GM18868 (cell line): ENCODE measurements at regions not wholly inside any gene's neighbourhood (a gene's known extent, or its start where the extent isn't known, plus 50 kb on each side); places are given as distances from the start of the nearest gene placed in this dataset.

Source experiments
- ATAC-seq: cut with Tn5 transposase; IDR thresholded peaks from one replicate; pipeline ENCODE4 v1.9.1; 2021; ENCODE audit warnings: mild to moderate bottlenecking, moderate library complexity; ENCODE audit not compliant: unreplicated experiment

DNA sequence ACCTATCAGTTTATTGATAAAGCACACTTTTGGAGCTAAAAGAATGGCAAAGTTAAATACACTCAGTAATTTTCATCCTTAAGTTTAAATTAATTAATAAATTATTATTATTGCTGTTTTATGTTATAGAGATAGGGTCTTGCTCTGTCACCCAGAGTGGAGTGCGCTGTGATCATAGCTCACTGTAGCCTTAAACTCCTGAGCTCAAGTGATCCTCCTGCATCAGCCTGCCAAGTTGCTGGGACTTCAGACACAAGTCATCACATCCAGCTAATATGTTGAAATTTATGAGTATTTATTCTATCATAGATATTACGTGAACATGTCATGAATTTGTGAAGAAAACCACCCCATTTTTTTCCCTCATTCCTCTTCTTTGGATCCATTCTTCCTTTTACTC is 64.2 kb downstream of the GJA1 start:
- ATAC-seq, result no peak

DNA sequence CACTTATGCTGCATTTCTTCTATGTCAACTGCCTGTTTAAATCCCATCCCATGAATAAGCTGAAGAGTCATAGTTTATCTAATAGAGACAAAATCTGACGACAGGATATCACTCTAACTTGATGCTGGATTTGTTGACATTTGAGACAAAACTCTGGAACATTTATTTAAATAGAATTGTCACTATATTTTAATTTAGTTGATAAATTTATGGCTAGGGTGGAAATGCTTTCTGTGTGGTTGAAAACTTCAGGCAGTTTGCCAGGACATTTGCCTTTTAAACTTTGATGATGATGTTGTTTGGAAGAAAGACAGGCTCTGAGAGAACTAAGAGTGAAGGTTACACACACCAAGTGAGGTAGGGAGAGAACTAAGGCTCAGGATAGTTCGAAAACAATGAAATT is 68.1 kb downstream of the GJA1 start:
- no peak for ATAC-seq

DNA sequence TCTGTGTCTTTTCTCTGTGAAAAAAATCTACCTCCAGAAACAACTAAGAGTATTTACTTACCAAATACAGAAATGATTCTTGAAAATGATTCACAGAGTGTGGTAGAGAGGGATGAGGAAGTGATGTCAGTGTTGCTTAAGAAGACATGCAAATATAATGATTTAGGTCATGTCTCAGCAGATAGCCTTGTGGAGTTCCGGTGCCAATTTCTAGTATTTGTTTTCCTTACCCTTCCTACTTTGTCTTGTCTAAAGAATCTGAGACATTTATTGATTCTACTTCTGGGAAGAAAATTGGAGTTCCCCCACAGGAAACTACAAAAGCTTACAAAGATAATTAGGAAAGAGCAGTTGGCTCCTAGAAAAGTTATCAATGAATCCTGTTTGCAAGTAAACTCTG is 68.8 kb downstream of the GJA1 start:
- no peak for ATAC-seq

DNA sequence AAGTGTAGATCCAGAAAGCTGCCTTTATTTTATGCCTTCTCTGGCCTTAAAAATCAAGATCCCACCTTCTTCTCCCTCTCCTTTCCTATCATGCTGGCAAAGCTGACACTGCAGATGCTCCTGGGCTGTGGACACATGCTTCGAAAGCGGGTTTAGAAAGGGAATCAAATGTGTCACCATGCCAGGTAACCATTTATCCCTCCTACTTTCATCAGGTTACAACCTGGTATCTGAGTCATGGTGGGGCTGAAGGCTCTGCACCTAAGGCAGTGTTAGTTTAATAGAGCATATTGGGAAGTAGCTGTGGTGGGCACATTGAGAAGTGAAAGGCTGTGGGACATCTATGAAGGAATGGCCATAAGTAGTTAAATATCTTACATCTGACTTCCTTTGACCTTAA is 69.8 kb downstream of the GJA1 start:
- ATAC-seq, result no peak

DNA sequence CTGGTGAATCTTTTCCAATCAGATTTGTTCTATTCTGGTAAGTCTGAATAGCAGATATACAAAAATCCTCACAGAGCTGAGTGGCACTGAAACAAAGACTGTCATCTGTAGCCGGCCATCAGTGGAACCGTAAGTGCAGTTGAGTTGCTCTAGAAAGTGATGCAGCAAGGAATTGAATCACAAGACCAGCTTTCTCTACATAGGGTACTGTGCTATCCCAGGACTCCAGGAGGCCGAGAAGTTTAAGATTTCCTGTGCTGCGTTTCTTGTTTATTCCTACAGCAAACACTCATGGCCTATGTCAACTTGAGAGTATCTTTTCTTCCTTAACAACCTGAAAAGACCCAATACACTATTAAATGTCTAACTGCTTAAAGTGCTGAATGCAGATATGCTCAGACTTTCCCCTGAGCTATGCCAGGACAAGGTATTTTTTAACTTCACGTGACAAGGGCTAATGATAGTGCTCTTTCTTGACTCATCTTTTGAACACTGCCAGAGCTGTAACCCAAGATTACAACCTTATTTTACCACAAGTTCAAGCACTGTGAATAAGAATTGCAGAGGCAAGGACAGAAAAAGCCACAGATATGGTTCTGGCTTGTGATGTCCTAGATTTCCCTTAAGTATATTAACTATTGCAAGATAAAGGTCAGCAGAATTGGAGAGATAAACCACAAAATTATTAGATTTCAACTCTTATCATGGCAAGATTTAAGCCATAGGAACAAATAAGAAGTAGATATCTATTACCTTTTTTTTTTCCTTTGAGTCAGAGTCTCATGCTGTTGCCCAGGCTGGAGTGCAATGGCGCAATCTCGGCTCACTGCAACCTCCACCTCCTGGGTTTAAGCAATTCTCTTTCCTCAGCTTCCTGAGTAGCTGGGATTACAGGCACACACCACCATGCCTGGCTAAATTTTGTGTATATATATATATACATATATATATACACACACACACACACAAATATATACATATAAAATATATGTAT is 71.6 kb downstream of the GJA1 start:
- no peak for ATAC-seq

DNA sequence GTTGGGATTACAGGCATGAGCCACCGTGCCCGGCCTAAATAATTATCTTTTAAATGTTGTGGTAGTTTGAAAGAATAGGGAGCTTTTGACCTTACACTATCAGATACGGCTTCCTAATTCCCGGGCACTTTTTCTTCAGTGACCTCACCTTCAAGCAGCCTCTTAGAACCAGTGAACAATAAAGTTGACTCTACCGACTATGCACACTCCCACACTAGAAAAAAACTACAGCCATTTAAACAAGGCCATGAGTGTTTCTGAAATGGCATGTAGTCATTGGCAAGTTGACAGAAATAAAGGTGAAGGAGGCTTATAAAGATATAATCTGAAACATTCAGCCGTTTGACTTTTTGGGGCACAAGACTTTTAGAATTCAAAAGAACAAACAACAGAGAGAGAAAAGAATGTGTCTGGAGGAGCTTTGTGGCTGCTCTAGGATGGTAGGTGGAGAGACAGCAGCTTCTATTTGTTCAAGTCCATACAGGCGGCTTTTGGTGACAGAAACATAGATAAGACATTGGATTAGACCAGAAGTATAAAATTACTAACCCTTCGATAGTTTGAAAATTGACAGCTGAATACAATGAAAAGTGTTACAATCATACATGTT is 75.2 kb downstream of the GJA1 start:
- no peak for ATAC-seq

DNA sequence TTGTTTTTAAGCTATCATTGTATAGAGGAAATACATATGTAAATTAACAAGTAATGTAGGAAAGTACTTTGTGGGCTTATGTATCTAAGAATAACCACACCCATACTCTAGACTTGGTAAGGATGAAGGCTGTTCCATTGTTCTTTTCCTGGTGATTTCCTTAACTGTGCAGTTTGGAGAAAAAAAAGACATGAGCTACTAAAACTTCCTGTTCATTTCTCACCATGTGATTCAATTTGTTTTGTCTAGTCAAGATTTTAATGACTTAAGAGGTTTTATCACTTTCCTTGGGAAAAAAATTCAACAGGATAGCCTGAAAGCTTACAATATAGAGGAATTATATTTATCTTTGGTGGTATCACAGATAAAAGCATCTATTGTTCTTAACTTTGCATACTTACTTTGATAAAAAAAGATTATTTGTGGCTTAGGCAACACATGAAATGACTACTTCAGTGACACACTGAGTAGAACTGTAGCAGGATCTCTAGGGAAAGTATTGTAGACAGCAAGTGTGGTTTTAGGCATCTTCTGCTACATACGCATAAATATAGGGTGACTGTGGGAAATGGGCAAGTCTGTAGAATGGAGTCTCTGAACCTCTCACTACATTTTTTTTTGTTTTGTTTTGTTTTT is 80.3 kb downstream of the GJA1 start:
- no peak for ATAC-seq

DNA sequence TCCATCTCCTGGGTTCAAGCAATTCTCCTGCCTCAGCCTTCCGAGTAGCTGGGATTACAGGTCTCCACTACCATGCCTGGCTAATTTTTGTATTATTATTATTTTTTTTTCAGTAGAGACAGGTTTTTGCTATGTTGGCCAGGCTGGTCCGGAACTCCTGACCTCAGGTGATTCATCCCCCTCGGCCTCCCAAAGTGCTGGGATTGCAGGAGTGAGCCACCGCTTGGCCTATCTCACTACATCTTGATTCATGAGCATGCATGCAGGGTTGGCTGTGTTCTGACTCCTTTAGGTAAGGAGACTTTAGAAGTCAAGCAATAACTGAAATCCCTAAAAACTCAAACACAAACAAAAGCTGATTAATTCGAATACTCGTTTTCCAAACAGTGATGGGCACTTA is 80.9 kb downstream of the GJA1 start:
- ATAC-seq, result no peak

DNA sequence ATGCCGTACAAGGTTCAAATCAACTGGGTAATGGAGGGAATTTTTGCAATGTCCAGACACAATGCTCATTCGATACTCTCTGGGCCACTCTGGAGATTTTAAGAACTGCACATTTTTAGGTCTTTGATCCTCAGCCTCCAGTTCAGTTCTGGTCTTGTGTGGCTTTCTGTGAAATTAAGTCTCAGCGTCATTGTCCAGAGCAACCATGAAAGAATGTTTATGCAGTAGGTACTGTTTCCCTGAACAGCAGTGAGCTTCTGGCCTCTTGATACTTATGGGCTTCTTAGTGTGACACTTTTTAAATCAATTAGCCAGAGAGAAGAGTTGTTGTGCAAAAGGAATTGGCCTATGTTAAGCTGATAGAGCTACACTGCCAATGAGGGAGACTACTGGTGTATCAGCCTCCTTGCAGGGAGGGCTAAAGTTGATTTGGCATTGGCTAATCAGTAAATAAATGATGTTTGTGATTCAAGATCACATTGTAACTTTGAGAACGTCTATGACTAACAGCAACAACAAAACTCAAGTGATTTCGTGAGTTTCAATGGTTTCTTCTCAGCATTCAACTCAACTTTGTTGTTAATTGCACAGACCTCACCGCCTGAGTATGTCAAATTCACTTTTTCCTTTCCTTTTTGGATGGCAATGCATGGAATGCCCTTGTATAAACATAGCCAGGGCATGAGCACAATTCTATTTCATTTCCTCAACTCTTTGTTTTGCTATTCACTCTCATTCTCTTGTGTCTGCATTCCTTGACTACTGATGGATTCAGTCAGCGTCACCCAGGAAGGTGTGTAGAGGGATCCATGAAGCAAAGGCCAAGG is 85.1 kb downstream of the GJA1 start:
- ATAC-seq, result no peak

DNA sequence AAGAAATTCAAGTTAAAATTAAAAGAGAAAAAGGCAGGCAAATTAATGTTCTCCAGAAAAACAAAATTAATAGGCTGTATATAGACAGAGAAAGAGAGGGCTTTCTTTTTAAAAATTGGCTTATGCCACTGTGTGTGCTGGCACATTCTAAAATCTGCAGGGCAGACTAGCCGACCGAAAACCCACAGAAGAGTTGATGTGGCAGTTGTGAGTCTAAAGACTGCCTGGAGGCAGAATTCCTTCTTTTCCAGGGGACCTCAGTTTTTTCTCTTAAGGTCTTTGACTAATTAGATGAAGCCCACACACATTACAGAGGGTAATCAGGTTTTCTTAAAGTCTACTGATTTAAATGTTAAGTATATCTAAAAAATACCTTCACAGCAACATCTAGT is 85.7 kb downstream of the GJA1 start:
- ATAC-seq, result no peak

DNA sequence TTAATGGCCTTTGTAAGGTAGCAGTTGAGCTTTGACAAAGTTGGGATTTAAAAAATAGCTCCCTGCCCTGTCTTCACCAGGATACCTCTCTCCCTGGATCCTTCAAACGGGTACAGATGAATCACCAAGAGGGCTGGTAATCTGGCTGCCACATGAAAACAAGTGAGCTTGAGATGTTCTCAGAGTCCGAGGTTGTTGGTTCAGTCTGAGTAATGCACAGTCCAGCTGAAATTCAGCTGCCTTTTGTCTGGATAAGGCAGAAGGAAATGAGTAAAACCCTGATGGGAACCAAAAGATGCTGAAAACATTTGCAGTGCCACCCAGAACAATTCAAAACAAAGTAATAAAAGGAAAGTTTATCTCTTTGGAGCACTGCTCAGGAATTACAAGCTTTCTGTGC is 86.8 kb downstream of the GJA1 start:
- ATAC-seq, result no peak

DNA sequence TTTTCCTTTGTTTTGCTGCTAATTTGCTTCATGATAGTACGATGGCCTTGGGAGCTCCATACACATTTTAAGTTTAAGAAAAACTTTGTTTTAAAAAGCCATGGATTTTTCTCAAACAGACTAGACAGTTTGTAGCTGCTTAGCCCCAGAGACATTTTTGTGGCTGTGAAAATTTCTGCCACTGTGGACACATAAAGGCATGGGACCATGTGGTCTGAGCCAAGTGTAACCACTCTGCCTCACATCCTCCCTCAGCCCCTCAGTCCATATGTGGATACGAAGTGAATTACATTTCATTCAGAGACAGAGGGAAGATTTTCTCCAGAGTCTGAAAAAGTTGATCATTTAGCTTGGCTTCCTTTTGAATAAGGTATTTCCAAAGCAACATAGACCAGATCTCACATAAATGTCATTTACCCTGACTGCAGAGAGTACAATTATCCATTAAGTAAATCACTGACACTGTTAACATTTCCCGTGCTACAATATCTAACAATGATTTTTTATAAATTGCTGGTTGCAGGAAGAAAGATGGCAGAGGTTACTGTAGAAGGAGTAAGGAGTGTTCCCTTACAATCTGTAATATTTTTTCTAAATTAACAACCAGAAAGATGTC is 87.4 kb downstream of the GJA1 start:
- ATAC-seq, result no peak

DNA sequence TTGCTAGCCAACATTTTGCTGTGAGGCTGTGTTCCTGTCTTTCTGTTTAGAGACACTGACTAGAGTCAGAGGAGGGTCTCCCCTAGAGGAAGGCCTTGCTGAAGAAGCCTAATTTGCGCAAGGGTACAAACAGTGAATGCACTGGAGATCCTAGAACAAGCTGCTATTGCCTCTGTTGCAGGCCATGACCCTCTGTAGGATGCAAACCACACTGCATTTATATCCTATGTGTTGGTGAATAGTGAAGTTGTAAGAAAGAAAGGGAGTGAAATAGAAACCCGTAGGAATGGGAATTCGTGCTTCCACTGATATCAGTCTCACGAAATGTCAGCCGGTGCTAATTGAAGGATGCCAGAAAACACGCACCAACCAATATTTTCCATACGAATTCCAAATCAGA is 88.2 kb downstream of the GJA1 start:
- no peak for ATAC-seq

DNA sequence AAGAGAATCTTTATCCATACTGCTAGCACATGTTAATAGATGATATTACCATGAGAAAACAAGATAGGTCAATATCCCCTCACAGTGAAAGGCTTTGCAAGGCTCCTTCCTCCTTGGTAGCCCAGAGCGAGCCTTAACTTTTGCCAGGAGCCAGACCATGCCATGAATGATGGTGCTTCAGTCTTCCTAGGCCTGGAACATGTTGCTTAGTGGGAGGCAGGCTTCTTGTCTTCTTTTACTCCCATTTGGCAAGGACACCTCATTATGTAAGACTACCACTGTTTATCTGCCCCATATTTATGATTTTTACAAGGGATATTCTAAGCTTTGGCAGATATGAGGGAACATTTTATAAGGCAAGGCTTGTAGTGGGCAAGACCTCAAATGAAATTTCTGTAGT is 90.8 kb downstream of the GJA1 start:
- ATAC-seq, result no peak

DNA sequence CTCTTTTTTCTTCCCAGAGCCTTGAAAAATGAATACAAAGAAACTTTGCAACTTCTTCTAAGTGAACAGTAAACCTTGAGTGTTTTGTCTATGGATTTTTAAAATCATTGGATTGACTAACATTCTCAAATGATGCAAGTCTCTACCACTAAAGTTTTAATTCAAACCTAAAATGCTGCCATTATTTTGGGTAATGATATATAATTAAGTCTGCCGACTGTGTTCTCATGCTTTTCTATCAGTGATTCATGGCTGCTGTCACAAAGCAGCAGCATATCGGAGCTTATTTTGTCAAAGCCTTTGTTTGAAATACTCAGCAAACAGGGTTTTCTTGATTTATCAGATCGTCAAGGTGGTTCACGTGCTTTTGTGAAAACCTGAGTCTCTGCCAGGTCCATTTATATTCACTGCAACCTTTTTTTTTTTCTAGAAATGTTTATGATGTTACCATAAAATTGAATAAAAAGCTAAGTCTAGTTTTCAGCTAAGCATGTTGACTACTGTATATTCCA is 96.3 kb downstream of the GJA1 start:
- no peak for ATAC-seq

DNA sequence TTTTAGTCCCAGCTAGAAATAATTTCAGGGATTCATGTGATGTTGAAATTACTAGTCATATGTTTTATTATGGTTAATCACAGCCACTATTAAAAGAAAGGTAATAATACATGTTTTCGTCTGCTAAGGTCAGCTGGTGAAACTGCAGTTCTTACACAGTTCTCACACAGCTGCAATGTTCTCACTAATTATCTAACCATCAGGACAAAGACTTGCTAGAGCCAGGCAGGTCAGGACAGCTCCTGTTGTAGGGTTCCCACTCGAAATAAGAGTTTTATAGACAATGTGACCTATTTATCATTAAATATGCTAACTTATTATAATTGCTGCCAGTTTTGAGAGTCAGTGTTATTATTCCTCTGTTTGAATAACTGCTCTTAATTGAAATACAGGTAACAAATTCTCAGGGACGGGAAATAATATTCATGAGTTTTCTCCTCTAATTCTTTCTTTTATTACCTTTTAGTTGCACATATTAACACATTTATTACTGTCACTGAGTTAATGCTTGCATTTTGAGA is 97.9 kb downstream of the GJA1 start:
- ATAC-seq, result no peak

DNA sequence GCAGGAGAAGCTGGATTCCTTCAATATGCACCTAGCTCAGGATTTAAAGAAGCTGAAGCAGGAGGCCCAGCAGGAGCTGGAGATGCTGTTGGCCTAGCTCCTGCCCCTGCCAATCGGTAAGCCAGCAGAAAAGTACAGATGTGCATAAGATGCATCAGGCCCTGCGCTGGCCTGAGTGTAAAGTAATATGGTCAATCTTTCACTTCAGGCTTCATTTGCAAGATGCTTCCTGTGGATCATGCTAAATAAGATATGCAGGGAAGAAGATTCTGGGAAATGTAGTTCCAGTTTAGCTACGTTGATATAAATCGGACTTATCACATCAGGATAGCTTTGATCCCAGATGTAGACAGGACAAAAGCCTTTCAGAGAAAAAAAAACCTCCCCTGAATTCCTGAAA is 100.3 kb downstream of the GJA1 start:
- ATAC-seq, result no peak

DNA sequence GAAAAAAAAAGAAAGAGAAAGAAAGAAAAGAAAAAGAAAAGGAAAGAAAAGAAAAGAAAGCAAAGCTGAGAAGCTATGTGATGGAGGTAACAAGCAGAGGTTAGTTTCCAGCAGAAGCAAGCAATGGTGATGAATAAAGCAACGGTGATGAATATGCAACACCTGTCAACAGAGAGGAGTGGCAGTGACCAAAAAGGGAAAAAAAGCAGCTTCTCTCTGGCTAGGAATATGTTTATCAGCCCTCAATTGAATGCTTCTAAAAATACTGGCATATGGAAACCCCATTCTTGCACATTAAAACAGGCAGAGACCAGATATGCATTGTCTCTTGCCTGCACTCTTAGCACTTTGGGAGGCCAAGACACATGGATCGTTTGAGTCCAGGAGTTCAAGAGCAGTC is 100.9 kb downstream of the GJA1 start:
- ATAC-seq, result no peak

DNA sequence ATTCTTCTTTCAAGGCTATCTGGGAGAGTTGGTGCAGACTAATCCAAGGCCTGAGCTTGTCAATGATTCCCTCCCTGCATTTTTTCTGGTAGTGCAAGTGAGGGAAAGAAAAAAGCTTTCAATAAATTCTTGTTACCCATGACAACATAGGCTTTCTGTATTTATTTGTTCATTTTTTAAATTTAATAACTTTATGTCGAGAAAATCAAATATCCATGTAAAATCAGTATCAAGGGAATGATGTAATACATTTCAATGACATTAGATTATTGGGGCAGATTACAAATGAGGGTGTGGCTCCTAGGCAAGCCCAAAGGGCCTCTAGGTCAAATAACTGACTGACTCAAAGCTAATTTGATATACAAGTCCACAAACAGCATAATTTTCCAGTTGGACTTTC is 104.0 kb downstream of the GJA1 start:
- no peak for ATAC-seq

DNA sequence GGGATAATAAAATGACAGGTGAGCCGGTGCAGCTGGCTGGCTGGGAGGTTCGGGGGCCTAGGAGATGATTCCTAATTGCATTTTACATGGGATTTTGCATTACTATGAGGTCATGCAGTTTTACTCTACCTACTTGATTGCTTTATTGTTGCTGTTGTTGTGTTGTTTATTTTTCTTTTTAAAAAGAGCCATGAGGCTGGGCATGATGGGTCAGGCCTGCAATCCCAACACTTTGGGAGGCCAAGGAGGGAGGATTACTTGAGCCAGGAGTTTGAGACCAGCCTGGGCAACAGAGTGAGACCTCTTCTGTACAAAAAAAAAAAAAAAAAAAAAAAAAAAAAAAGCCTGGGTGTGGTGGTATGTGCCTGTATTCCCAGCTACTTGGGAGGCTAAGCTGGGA is 104.8 kb downstream of the GJA1 start:
- no peak for ATAC-seq
